ENCODE measurements at regions not wholly inside any gene's neighbourhood (a gene's known extent, or its start where the extent isn't known, plus 50 kb on each side); places are given as distances from the start of the nearest gene placed in this dataset.

- H3K27me3 Mint-ChIP-seq = no peaks in the 10 kb centered on the region
- H3K4me1 Mint-ChIP-seq (ENCODE audit: low read depth) = no peaks in the 10 kb centered on the region
- H3K4me3 Mint-ChIP-seq = no peak overlapping the region
- intact Hi-C loops (cut with micrococcal nuclease) = no loop called here
- H3K36me3 Mint-ChIP-seq (ENCODE audit: low read depth) = no peaks in the 10 kb centered on the region
- no peak overlapping the region for H3K27ac Mint-ChIP-seq
- peaks cover 44% of the 10 kb centered on the region for H3K9me3 Mint-ChIP-seq
Observed at GRCh38 chr1:30484668-30485067, 238.7 kb downstream of the MATN1 start.

GRCh38 chr1:30479575-30479974 lies 243.8 kb downstream of the MATN1 start:
- Mint-ChIP-seq H3K27me3 (peaks cover 2% of the 10 kb centered on the region), H3K4me1 (ENCODE audit: low read depth) (no peaks in the 10 kb centered on the region), H3K9me3 (peaks cover 45% of the 10 kb centered on the region), H3K27ac (no peak overlapping the region), H3K36me3 (ENCODE audit: low read depth) (no peaks in the 10 kb centered on the region), H3K4me3 (no peak overlapping the region)
- intact Hi-C loops (cut with micrococcal nuclease) = no loop called here

GRCh38 chr1:30478799-30479563 lies 244.4 kb downstream of the MATN1 start:
- no peak overlapping the region for H3K27ac Mint-ChIP-seq
- intact Hi-C loops (cut with micrococcal nuclease) = no loop called here

GRCh38 chr1:30478283-30478682 lies 245.1 kb downstream of the MATN1 start:
- Mint-ChIP-seq H3K36me3 (ENCODE audit: low read depth) (no peaks in the 10 kb centered on the region), H3K27ac (no peak overlapping the region)

More at GRCh38 chr1:30478799-30479563, 244.4 kb downstream of the MATN1 start:
- Mint-ChIP-seq H3K27me3 (peaks cover 2% of the 10 kb centered on the region), H3K36me3 (ENCODE audit: low read depth) (no peaks in the 10 kb centered on the region), H3K4me3 (no peak overlapping the region), H3K4me1 (ENCODE audit: low read depth) (no peaks in the 10 kb centered on the region), H3K9me3 (peaks cover 44% of the 10 kb centered on the region)

GRCh38 chr1:30477588-30477987 lies 245.8 kb downstream of the MATN1 start:
- intact Hi-C loops (cut with micrococcal nuclease) = no loop called here
- no peaks in the 10 kb centered on the region for H3K4me1 Mint-ChIP-seq (ENCODE audit: low read depth)
- no peak overlapping the region for H3K27ac Mint-ChIP-seq
- H3K9me3 Mint-ChIP-seq = peaks cover 30% of the 10 kb centered on the region
- H3K36me3 Mint-ChIP-seq (ENCODE audit: low read depth) = no peaks in the 10 kb centered on the region
- H3K4me3 Mint-ChIP-seq = no peak overlapping the region
- peaks cover 2% of the 10 kb centered on the region for H3K27me3 Mint-ChIP-seq

More at GRCh38 chr1:30478283-30478682, 245.1 kb downstream of the MATN1 start:
- H3K27me3 Mint-ChIP-seq = peaks cover 2% of the 10 kb centered on the region
- H3K4me1 Mint-ChIP-seq (ENCODE audit: low read depth) = no peaks in the 10 kb centered on the region
- peaks cover 37% of the 10 kb centered on the region for H3K9me3 Mint-ChIP-seq
- intact Hi-C loops (cut with micrococcal nuclease) = no loop called here
- H3K4me3 Mint-ChIP-seq = no peak overlapping the region

GRCh38 chr1:30476911-30477459 lies 246.4 kb downstream of the MATN1 start:
- Mint-ChIP-seq H3K36me3 (ENCODE audit: low read depth) (no peaks in the 10 kb centered on the region), H3K4me3 (no peak overlapping the region), H3K4me1 (ENCODE audit: low read depth) (no peaks in the 10 kb centered on the region), H3K27ac (no peak overlapping the region), H3K27me3 (peaks cover 2% of the 10 kb centered on the region), H3K9me3 (peaks cover 24% of the 10 kb centered on the region)
- intact Hi-C loops (cut with micrococcal nuclease) = no loop called here

- Mint-ChIP-seq H3K4me1 (ENCODE audit: low read depth) (no peaks in the 10 kb centered on the region), H3K36me3 (ENCODE audit: low read depth) (no peaks in the 10 kb centered on the region), H3K27me3 (peaks cover 2% of the 10 kb centered on the region), H3K9me3 (peaks cover 19% of the 10 kb centered on the region), H3K27ac (no peak overlapping the region), H3K4me3 (no peak overlapping the region)
- intact Hi-C loops (cut with micrococcal nuclease) = no loop called here
Observed at GRCh38 chr1:30476476-30476875, 246.9 kb downstream of the MATN1 start.

GRCh38 chr1:30475966-30476365 lies 247.4 kb downstream of the MATN1 start:
- intact Hi-C loops (cut with micrococcal nuclease) = no loop called here
- H3K27me3 Mint-ChIP-seq = peaks cover 2% of the 10 kb centered on the region
- H3K9me3 Mint-ChIP-seq = peaks cover 14% of the 10 kb centered on the region
- H3K27ac Mint-ChIP-seq = no peak overlapping the region
- H3K36me3 Mint-ChIP-seq (ENCODE audit: low read depth) = no peaks in the 10 kb centered on the region
- H3K4me1 Mint-ChIP-seq (ENCODE audit: low read depth) = no peaks in the 10 kb centered on the region
- H3K4me3 Mint-ChIP-seq = no peak overlapping the region

- H3K4me3 Mint-ChIP-seq = no peak overlapping the region
- intact Hi-C loops (cut with micrococcal nuclease) = no loop called here
- no peaks in the 10 kb centered on the region for H3K4me1 Mint-ChIP-seq (ENCODE audit: low read depth)
- H3K9me3 Mint-ChIP-seq = peaks cover 6% of the 10 kb centered on the region
- H3K27me3 Mint-ChIP-seq = peaks cover 2% of the 10 kb centered on the region
- no peak overlapping the region for H3K27ac Mint-ChIP-seq
- H3K36me3 Mint-ChIP-seq (ENCODE audit: low read depth) = no peaks in the 10 kb centered on the region
Observed at GRCh38 chr1:30475201-30475600, 248.2 kb downstream of the MATN1 start.

GRCh38 chr1:30474818-30475200 lies 248.6 kb downstream of the MATN1 start:
- H3K27ac Mint-ChIP-seq = no peak overlapping the region
- H3K36me3 Mint-ChIP-seq (ENCODE audit: low read depth) = no peaks in the 10 kb centered on the region
- H3K9me3 Mint-ChIP-seq = peaks cover 2% of the 10 kb centered on the region
- intact Hi-C loops (cut with micrococcal nuclease) = no loop called here
- peaks cover 2% of the 10 kb centered on the region for H3K27me3 Mint-ChIP-seq
- H3K4me3 Mint-ChIP-seq = no peak overlapping the region
- no peaks in the 10 kb centered on the region for H3K4me1 Mint-ChIP-seq (ENCODE audit: low read depth)

GRCh38 chr1:30473922-30474817 lies 249.2 kb downstream of the MATN1 start:
- no peaks in the 10 kb centered on the region for H3K9me3 Mint-ChIP-seq
- H3K4me3 Mint-ChIP-seq = no peak overlapping the region

GRCh38 chr1:30472526-30472925 lies 250.9 kb downstream of the MATN1 start:
- intact Hi-C loops (cut with micrococcal nuclease) = no loop called here
- H3K4me3 Mint-ChIP-seq = no peak overlapping the region
- no peaks in the 10 kb centered on the region for H3K4me1 Mint-ChIP-seq (ENCODE audit: low read depth)

More at GRCh38 chr1:30473922-30474817, 249.2 kb downstream of the MATN1 start:
- Mint-ChIP-seq H3K36me3 (ENCODE audit: low read depth) (no peaks in the 10 kb centered on the region), H3K27ac (no peak overlapping the region), H3K4me1 (ENCODE audit: low read depth) (no peaks in the 10 kb centered on the region), H3K27me3 (peaks cover 2% of the 10 kb centered on the region)
- intact Hi-C loops (cut with micrococcal nuclease) = no loop called here

GRCh38 chr1:30472009-30472408 lies 251.4 kb downstream of the MATN1 start:
- Mint-ChIP-seq H3K27me3 (no peaks in the 10 kb centered on the region), H3K9me3 (no peaks in the 10 kb centered on the region), H3K4me1 (ENCODE audit: low read depth) (no peaks in the 10 kb centered on the region), H3K27ac (no peak overlapping the region), H3K36me3 (ENCODE audit: low read depth) (no peaks in the 10 kb centered on the region), H3K4me3 (no peak overlapping the region)
- intact Hi-C loops (cut with micrococcal nuclease) = no loop called here

More at GRCh38 chr1:30472526-30472925, 250.9 kb downstream of the MATN1 start:
- no peaks in the 10 kb centered on the region for H3K9me3 Mint-ChIP-seq
- peaks cover 2% of the 10 kb centered on the region for H3K27me3 Mint-ChIP-seq
- no peak overlapping the region for H3K27ac Mint-ChIP-seq
- H3K36me3 Mint-ChIP-seq (ENCODE audit: low read depth) = no peaks in the 10 kb centered on the region

- no peaks in the 10 kb centered on the region for H3K27me3 Mint-ChIP-seq
- H3K9me3 Mint-ChIP-seq = no peaks in the 10 kb centered on the region
- no peak overlapping the region for H3K4me3 Mint-ChIP-seq
- no peak overlapping the region for H3K27ac Mint-ChIP-seq
- no peaks in the 10 kb centered on the region for H3K36me3 Mint-ChIP-seq (ENCODE audit: low read depth)
- intact Hi-C loops (cut with micrococcal nuclease) = no loop called here
- no peaks in the 10 kb centered on the region for H3K4me1 Mint-ChIP-seq (ENCODE audit: low read depth)
Observed at GRCh38 chr1:30471307-30471706, 252.1 kb downstream of the MATN1 start.

Measured in dendritic cell treated with granulocyte-macrophage colony-stimulating factor and Interleukin-4, amounts not matched to agents 40 ng/mL and 50 ng/mL, for 4 days (primary cell).